HG02588 (cell line): ENCODE measurements at regions not wholly inside any gene's neighbourhood (a gene's known extent, or its start where the extent isn't known, plus 50 kb on each side); places are given as distances from the start of the nearest gene placed in this dataset.

Experiments used
- ATAC-seq: cut with Tn5 transposase; IDR thresholded peaks from one replicate; pipeline ENCODE4 v1.9.1; 2021; ENCODE audit warnings: mild to moderate bottlenecking, moderate library complexity; ENCODE audit not compliant: unreplicated experiment

GRCh38 chr1:82755191-82755590 lies 954.5 kb downstream of the ADGRL2 start:
- no peak for ATAC-seq

GRCh38 chr1:82752046-82752445 lies 951.3 kb downstream of the ADGRL2 start:
- ATAC-seq, result no peak

DNA sequence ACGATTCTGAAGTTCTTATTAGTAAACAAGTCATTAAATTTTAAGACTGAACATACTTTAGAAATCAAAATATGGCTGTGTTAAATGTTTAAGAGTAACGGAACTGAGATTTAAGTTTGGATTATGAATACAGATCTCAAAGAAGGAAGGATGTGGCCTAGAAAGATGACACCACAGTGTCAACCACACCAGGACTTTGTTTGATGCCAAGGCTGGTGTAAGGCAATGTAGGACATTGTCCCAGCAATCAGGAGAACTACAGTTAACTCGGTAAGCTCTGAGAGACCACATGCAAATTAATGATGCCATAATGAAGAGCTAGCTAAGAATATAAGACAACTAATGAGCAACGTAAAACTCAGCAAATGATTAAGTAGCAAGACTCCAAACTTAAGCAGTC lies 932.9 kb downstream of the ADGRL2 start:
- ATAC-seq, result no peak

- no peak for ATAC-seq
Observed at GRCh38 chr1:82731216-82731615, 930.5 kb downstream of the ADGRL2 start.

DNA sequence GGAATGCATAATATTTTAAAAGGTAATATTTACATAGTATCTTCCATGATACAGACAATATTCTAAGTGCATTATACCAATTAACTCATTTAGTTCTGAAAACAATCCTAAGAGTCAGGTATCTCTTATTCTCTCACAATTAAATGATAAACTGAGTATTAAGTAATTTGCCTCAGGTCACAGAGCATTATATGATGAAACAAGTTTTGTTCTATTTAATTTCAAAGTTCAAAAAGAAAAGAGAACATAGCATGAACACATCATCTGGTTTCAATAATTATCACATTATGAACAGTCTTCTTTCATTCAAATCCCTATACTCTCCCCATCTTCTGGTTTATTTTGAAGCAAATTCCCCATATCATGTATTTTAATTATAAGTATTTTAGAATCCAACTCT lies 927.5 kb downstream of the ADGRL2 start:
- ATAC-seq, result no peak

DNA sequence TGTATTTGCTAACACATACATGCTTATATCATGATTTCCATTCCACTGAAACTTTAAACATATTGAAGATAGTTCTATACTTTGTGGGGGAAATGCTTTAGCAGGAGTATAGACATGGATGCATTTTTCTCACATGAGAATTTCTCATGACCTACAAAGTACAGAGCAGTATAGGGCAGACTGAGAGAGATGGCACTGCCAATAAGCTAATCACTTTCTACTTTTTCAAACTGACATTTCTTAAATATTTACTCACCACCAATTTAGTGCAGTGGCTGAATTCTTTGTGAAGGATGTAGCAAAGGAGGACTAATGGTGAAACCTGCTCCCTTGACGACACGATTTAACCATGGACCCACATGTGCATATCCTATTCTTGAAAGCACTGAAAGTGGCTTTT lies 923.5 kb downstream of the ADGRL2 start:
- no peak for ATAC-seq

DNA sequence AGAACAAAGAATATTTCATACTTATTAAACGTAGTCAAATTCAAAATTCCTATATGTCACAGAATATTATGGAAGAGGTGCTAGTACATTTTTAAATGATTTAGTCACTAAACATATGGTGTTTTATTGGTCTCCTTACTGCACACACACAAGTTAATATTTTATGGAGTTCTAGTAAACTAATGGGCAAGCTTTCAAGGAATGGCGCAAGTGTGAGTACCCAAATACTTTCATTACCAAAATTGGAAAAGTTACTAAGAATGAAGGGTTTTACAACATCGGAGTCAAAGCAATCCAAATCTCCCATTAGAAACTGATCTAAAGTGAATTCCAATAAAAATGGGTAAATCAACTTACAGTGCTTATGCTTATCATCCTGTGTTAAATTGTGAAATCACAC lies 921.9 kb downstream of the ADGRL2 start:
- ATAC-seq, result no peak

GRCh38 chr1:82721702-82722101 lies 921.0 kb downstream of the ADGRL2 start:
- no peak for ATAC-seq

- ATAC-seq, result no peak
Observed at GRCh38 chr1:82718719-82719419, 918.1 kb downstream of the ADGRL2 start.

DNA sequence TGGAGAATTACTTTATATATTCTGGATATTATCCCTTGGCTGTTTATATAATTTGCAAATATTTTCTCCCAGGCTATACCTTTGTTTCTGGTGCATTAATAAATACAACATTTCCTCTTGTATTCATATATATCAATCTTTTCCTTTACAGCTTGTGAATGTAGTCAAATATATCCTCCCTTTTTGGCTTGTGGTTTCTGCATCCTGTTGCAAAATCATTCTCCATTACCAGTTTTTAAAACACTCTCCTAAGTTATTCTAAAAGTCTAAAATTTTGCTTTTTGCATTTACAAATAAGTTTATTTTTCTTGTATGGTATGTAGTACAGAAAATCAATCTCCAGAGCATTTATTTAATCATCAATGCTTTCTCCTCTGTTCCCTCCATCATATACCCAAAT lies 909.4 kb downstream of the ADGRL2 start:
- ATAC-seq, result no peak

DNA sequence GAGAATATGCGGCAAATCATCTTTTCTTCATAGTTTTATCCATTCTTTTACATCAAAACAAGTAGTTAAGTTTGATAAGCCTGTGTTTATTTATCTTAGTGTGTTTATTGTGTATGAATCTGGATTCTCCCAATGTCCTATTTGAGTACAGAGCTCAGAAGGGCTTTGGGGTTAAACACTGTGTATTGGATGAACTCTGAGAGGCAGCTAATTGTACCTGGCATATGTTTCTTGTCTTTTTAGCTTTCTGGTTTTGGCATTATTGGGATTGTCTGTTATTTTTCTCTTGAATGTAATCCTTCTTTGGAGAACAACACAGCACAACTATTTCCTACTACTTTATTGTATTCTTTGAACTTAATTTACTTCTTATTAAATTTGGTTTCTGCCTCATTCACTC lies 906.9 kb downstream of the ADGRL2 start:
- ATAC-seq, result no peak

GRCh38 chr1:82706741-82707140 lies 906.0 kb downstream of the ADGRL2 start:
- no peak for ATAC-seq

DNA sequence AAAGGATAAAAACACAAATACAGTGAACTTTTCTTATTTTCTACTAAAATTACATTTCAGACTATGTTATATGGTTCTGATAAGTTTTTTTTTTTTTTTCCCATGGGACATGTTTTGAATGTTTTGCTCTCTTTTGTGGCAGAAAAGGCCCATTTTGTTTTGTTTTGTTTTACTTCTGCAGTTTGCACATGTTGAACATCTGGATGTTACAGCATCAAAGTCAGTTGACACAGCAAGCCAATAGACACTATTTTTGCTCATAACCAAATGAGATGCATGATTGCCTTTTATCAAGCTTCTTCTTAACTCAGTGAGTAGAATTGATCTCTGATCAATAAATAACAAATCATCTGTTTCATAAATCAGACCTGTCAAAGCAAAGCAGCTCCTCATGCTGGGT lies 904.2 kb downstream of the ADGRL2 start:
- ATAC-seq, result no peak

DNA sequence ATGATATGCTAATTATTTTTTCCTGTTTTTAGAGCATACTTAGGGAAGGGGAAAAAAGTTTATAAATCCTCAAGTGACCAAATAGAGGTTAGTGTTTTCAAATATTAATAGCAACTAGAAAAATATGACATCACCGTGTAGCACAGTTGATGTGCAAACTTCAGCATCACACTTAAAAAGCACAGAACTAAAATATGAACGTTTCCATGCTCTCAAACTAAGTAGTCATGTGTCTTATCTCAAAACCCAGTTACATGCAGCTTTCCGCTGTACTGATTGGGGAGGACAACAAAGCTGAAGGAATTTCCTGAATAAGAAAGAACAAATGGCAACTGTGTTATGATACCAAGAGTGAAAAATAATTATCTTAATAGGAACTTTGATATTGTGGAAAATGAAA lies 903.7 kb downstream of the ADGRL2 start:
- no peak for ATAC-seq

GRCh38 chr1:82703951-82704350 lies 903.2 kb downstream of the ADGRL2 start:
- no peak for ATAC-seq

DNA sequence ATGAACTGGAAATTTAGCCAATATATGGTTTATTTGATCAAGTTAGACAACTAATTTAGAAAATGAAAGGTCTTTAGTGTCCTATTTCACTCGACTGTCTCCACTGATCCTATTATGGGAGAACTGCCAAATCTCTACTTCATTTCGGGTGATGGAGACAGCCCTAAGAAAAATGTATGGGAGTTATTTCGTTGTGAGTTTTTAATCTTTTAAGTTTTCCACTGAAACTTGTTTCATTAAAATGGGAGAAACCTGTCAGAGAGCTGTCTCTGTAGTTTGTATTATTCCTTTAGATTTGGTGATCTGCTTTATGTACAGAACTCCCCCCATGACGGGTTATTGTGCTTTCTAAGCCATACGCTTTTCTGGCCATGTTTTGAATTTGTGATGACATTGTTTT lies 899.7 kb downstream of the ADGRL2 start:
- ATAC-seq, result no peak

GRCh38 chr1:82697965-82698364 lies 897.2 kb downstream of the ADGRL2 start:
- ATAC-seq, result no peak

DNA sequence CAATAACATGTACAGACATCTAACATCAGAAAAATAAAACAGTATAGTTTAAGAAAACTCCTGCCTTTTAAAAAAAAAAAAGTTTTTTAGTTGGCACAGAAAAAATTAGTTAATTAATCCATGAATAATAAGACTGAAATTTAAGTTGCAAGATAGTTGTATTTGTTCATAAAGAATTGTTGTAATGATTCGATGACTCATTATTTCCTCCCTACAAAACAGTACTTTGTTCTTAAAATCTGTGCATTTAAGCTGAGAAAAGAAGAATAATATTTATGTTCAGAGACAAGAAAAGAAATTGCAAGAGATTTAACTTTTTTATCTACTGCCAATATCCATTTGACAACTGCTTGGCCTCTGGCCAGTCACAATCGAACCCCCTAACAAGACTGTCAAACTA lies 894.7 kb downstream of the ADGRL2 start:
- no peak for ATAC-seq

DNA sequence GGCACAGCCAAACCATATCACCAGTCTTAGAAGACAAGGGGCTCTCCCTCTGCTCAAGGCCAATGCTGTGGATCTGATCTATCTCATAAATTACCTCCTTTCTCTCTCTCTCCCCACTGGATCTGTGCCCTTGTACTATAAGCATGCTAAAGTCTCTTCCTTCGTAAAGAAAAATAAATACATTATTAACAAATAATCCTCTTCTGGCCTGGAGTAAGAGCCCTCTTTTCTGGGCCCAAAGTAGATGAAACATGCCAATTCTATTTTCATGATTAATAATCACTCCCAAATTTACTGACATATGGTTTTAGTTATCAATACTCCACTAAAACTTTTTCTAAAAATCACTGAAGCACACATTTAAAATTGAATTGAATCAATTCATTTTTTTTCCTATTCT lies 889.7 kb downstream of the ADGRL2 start:
- no peak for ATAC-seq

GRCh38 chr1:82689217-82689616 lies 888.5 kb downstream of the ADGRL2 start:
- no peak for ATAC-seq

DNA sequence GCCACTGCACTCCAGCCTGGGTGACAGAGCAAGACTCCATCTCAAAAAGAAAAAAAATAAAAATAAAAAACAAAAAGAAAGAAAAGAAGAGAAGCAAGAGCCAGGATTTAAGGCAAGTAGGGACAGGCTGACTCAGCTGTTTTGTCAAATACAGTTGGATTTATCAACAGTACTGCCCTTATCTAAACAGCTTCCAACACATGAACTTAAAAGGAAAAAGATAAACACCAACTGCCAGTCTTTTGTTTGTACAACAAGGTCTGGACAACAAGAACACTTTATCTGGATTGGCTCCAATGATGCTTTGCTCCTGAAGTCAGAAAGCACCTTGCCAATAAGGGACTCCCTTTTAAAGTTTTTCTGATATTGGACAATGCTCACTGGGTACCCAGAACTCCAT lies 886.0 kb downstream of the ADGRL2 start:
- no peak for ATAC-seq

DNA sequence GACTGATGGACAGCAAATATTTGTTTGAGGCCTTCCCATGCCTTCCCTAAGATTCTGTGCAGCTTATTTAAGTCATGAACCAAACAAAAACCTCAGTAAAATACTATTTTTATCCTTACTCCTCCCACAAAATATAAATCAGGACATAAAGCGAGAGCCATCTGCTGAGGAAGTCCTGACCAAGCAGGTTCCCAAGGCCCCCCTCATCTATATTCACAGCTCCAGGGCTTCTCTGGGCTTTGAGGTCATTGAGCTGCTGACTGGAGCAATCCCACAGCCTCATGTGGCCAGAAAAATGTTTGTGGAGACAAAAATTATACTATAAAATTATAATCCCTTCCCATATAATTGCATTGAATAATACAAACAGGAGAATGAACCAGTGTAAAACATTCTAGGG lies 846.2 kb downstream of the ADGRL2 start:
- no peak for ATAC-seq

GRCh38 chr1:82646336-82646735 lies 845.6 kb downstream of the ADGRL2 start:
- no peak for ATAC-seq
